HCT116 (cell line): ENCODE measurements at regions not wholly inside any gene's neighbourhood (a gene's known extent, or its start where the extent isn't known, plus 50 kb on each side); places are given as distances from the start of the nearest gene placed in this dataset.

Experiments
- ATAC-seq: fragments of 200-7000 bp; cut with Tn5 transposase; 2 replicates; pipeline ENCODE4 v1.9.1; 2020; ENCODE audit warnings: mild to moderate bottlenecking, moderate library complexity
- BruUV-seq: library from RNA; stranded (reverse); fragments of 400-500 nt; replicated peaks from 2 replicates; lab custom pipeline; 2021; lab: Mats Ljungman, UMichigan
- CTCF ChIA-PET: fragments of 300-600 bp; sonication (Branson Sonifier 250); formaldehyde crosslinking; loops from one replicate; lab custom pipeline; 2021; ENCODE audit warnings: antibody characterized with exemption; lab: Charles Lee
- POLR2A ChIA-PET: fragments of 300-600, 350-600 bp; sonication (Branson Sonifier 250); formaldehyde crosslinking; loops from one replicate; lab custom pipeline; 2021; ENCODE audit warnings: antibody characterized with exemption; lab: Charles Lee
- RAD21 ChIA-PET, 2 experiments: fragments of 300-600 bp; sonication (Branson Sonifier 250); formaldehyde crosslinking; loops; one replicate each; lab custom pipeline; 2023; ENCODE audit warnings: low total read pairs in 2 of 2; ENCODE audit not compliant: uncharacterized antibody in 2 of 2, unreplicated experiment in 2 of 2, low non-redundant PET in 1 of 2; lab: Charles Lee
- DNase-seq: peaks from one replicate; pipeline ENCODE4 v3.0.0-alpha.2; 2010; ENCODE audit warnings: low read depth, low spot score
- H2AFZ ChIP-seq: fragments of 200-600 bp; shearing (Covaris generic), sonication (generic); 2 replicates; pipeline ENCODE4 v1.6.1; 2017; ENCODE audit warnings: low read depth, mixed run types, mixed read lengths, antibody characterized with exemption, low read length; ENCODE audit not compliant: poor library complexity, severe bottlenecking
- H3K27ac ChIP-seq: 2 replicates; pipeline ENCODE4 v1.5.1; 2012; ENCODE audit warnings: low read depth, low read length
- H3K27me3 ChIP-seq: fragments of 200-600 bp; sonication (generic); 2 replicates; pipeline ENCODE4 v1.6.1; 2016; ENCODE audit warnings: mixed run types, low read length, mixed read lengths; ENCODE audit not compliant: insufficient read depth
- H3K36me3 ChIP-seq, 2 experiments: fragments of 200-500 bp in 1 of 2; fragments of 200-600 bp in 1 of 2; sonication (Bioruptor generic) in 1 of 2; sonication (generic) in 1 of 2; 2 replicates each; pipeline versions ENCODE4 v1.5.1 to v1.6.1; 2014 to 2016; ENCODE audit warnings: low read length in 2 of 2, inconsistent platforms in 1 of 2, mixed read lengths in 1 of 2, mixed run types in 1 of 2; ENCODE audit not compliant: insufficient read depth in 2 of 2, control insufficient read depth in 1 of 2
- H3K4me1 ChIP-seq, 2 experiments: fragments of 200-600 bp in 1 of 2; sonication (generic) in 1 of 2; 2 replicates each; pipeline versions ENCODE4 v1.5.1 to v1.6.1; 2012 to 2017; ENCODE audit warnings: low read length in 2 of 2, inconsistent platforms in 1 of 2, mild to moderate bottlenecking in 1 of 2, mixed read lengths in 1 of 2, mixed run types in 1 of 2, moderate library complexity in 1 of 2; ENCODE audit not compliant: insufficient read depth in 2 of 2, control insufficient read depth in 1 of 2
- H3K4me2 ChIP-seq: fragments of 200-600 bp; sonication (generic); 2 replicates; pipeline ENCODE4 v1.6.1; 2017; ENCODE audit warnings: mixed run types, low read length, mixed read lengths
- H3K4me3 ChIP-seq, 2 experiments: fragments of 200-600 bp in 1 of 2; sonication (generic) in 1 of 2; replicated peaks in 1 of 2; 2 replicates each; pipeline ENCODE4 v1.5.1; 2011 to 2016; ENCODE audit warnings: low read length in 2 of 2, control low read depth in 1 of 2, low read depth in 1 of 2, mild to moderate bottlenecking in 1 of 2, mixed read lengths in 1 of 2, mixed run types in 1 of 2
- H3K79me2 ChIP-seq: fragments of 200-600 bp; sonication (generic); 2 replicates; pipeline ENCODE4 v1.6.1; 2017; ENCODE audit warnings: mild to moderate bottlenecking, mixed run types, low read length, moderate library complexity, mixed read lengths; ENCODE audit not compliant: insufficient read depth
- H3K9ac ChIP-seq: fragments of 200-600 bp; sonication (generic); 2 replicates; pipeline ENCODE4 v1.6.1; 2016; ENCODE audit warnings: low read length, mixed read lengths
- H3K9me2 ChIP-seq: fragments of 200-600 bp; sonication (generic), shearing (Covaris generic); 2 replicates; pipeline ENCODE4 v1.6.1; 2017; ENCODE audit warnings: mixed run types, mild to moderate bottlenecking, moderate library complexity; ENCODE audit not compliant: insufficient read depth
- H3K9me3 ChIP-seq, 2 experiments: fragments of 200-500 bp in 1 of 2; fragments of 200-600 bp in 1 of 2; sonication (Bioruptor generic) in 1 of 2; sonication (generic) in 1 of 2; 2 replicates each; pipeline ENCODE4 v1.6.1; 2014 to 2017; ENCODE audit warnings: low read length in 2 of 2, mixed read lengths in 2 of 2, inconsistent platforms in 1 of 2, low read depth in 1 of 2, mild to moderate bottlenecking in 1 of 2, mixed run types in 1 of 2, moderate library complexity in 1 of 2; ENCODE audit not compliant: control insufficient read depth in 1 of 2, insufficient read depth in 1 of 2
- H4K20me1 ChIP-seq: fragments of 200-600 bp; sonication (generic), shearing (Covaris generic); 2 replicates; pipeline ENCODE4 v1.6.1; 2017; ENCODE audit warnings: mixed run types, mild to moderate bottlenecking, moderate library complexity; ENCODE audit not compliant: insufficient read depth
- CBX3 ChIP-seq: IDR thresholded peaks from 2 replicates; pipeline ENCODE4 v1.6.1; 2012; ENCODE audit warnings: low read depth
- EGR1 ChIP-seq: IDR thresholded peaks from 2 replicates; pipeline ENCODE4 v1.6.1; 2012; ENCODE audit warnings: low read depth
- EZH2 ChIP-seq: fragments of 200-600 bp; sonication (generic); IDR thresholded peaks from 2 replicates; pipeline ENCODE4 v1.6.1; 2017; ENCODE audit warnings: antibody characterized with exemption, mixed run types
- POLR2A ChIP-seq: IDR thresholded peaks from 2 replicates; pipeline ENCODE4 v1.7.0; 2011; ENCODE audit warnings: borderline replicate concordance; ENCODE audit not compliant: insufficient read depth, insufficient read length; ENCODE audit errors: extremely low read depth
- RAD21 ChIP-seq: IDR thresholded peaks from 2 replicates; pipeline ENCODE4 v1.6.1; 2012; ENCODE audit warnings: low read depth, mild to moderate bottlenecking
- REST ChIP-seq: IDR thresholded peaks from 2 replicates; pipeline ENCODE4 v1.6.1; 2012; ENCODE audit warnings: low read depth
- SRF ChIP-seq: IDR thresholded peaks from 2 replicates; pipeline ENCODE4 v1.6.1; 2012; ENCODE audit warnings: low read depth
- TCF7L2 ChIP-seq: IDR thresholded peaks from 2 replicates; pipeline ENCODE4 v1.7.0; 2011; ENCODE audit warnings: borderline replicate concordance, inconsistent platforms; ENCODE audit not compliant: insufficient read depth, insufficient read length; ENCODE audit errors: extremely low read depth
- ZFX ChIP-seq: fragments of 450-650 bp; IDR thresholded peaks from 2 replicates; pipeline ENCODE4 v1.6.1; 2017
- intact Hi-C: fragments of 100-400 bp; cut with micrococcal nuclease; formaldehyde crosslinking; loops from 2 replicates; pipeline ENCODE4 v1.10.0; 2022
- TF ChIP-seq, protein P1 (sequence below): IDR thresholded peaks from 2 replicates; pipeline ENCODE4 v1.6.1; 2012
- TF ChIP-seq, protein P2 (sequence below): IDR thresholded peaks from 2 replicates; pipeline ENCODE4 v1.6.1; 2011; ENCODE audit warnings: mild to moderate bottlenecking, low read length, moderate library complexity; ENCODE audit not compliant: insufficient replicate concordance; ENCODE audit errors: extremely low read depth
- TF ChIP-seq, protein P3 (sequence below): IDR thresholded peaks from 2 replicates; pipeline ENCODE4 v1.6.1; 2012
- TF ChIP-seq, protein P4 (sequence below), 3 experiments: fragments of 200-600 bp in 1 of 3; sonication (generic) in 1 of 3; IDR thresholded peaks in 2 of 3; conservative IDR thresholded peaks in 1 of 3; 2 replicates each; pipeline ENCODE4 v1.5.1; 2012 to 2017; ENCODE audit warnings: low read depth in 2 of 3, low read length in 2 of 3, antibody characterized with exemption in 1 of 3, borderline replicate concordance in 1 of 3, control low read depth in 1 of 3, mild to moderate bottlenecking in 1 of 3, mixed read lengths in 1 of 3, mixed run types in 1 of 3, moderate library complexity in 1 of 3; ENCODE audit not compliant: insufficient read depth in 1 of 3

DNA sequence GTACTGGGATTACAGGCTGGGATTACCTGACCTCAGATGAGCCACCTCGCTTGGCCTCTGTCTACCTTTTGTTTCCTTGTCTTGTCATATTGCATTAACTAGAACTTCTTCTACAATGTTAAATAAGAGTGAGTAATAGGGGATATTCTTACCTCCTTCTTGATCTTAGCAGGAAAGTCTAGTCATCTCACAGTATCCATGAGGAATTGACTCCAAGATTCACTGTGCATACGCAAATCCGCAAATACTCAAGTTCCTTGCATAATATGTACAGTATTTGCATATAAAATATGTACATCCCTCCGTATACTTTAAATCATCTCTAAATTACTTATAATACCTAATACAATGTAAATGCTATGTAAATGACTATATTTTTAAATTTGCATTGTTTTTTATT, 78.3 kb downstream of the POLR1D start:
- no peaks in the 10 kb centered on the region for H3K79me2 ChIP-seq
- CTCF ChIA-PET = no interaction called here

More for the DNA sequence above, 78.3 kb downstream of the POLR1D start:
- no peaks in the 10 kb centered on the region for H4K20me1 ChIP-seq
- H3K4me2 ChIP-seq = no peak overlapping the region
- no peaks in the 10 kb centered on the region for H3K9me2 ChIP-seq
- no peak for ATAC-seq
- H3K27ac ChIP-seq = no peak overlapping the region
- DNase-seq = no peak
- H3K27me3 ChIP-seq = no peaks in the 10 kb centered on the region
- no peaks in the 10 kb centered on the region for H3K36me3 ChIP-seq
- no peaks in the 10 kb centered on the region for H3K4me1 ChIP-seq
- no peak overlapping the region for H3K4me3 ChIP-seq
- TF ChIP-seq EZH2 (no peak), EGR1 (no peak), POLR2A (no peak), REST (no peak), SRF (no peak), CBX3 (no peak), RAD21 (no peak), ZFX (no peak), TCF7L2 (no peak)
- TF ChIP-seq, protein P1, sequence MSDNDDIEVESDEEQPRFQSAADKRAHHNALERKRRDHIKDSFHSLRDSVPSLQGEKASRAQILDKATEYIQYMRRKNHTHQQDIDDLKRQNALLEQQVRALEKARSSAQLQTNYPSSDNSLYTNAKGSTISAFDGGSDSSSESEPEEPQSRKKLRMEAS = no peak
- TF ChIP-seq, protein P2, sequence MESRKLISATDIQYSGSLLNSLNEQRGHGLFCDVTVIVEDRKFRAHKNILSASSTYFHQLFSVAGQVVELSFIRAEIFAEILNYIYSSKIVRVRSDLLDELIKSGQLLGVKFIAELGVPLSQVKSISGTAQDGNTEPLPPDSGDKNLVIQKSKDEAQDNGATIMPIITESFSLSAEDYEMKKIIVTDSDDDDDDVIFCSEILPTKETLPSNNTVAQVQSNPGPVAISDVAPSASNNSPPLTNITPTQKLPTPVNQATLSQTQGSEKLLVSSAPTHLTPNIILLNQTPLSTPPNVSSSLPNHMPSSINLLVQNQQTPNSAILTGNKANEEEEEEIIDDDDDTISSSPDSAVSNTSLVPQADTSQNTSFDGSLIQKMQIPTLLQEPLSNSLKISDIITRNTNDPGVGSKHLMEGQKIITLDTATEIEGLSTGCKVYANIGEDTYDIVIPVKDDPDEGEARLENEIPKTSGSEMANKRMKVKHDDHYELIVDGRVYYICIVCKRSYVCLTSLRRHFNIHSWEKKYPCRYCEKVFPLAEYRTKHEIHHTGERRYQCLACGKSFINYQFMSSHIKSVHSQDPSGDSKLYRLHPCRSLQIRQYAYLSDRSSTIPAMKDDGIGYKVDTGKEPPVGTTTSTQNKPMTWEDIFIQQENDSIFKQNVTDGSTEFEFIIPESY = no peak
- TF ChIP-seq, protein P3, sequence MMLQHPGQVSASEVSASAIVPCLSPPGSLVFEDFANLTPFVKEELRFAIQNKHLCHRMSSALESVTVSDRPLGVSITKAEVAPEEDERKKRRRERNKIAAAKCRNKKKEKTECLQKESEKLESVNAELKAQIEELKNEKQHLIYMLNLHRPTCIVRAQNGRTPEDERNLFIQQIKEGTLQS = no peak
- TF ChIP-seq, protein P4, sequence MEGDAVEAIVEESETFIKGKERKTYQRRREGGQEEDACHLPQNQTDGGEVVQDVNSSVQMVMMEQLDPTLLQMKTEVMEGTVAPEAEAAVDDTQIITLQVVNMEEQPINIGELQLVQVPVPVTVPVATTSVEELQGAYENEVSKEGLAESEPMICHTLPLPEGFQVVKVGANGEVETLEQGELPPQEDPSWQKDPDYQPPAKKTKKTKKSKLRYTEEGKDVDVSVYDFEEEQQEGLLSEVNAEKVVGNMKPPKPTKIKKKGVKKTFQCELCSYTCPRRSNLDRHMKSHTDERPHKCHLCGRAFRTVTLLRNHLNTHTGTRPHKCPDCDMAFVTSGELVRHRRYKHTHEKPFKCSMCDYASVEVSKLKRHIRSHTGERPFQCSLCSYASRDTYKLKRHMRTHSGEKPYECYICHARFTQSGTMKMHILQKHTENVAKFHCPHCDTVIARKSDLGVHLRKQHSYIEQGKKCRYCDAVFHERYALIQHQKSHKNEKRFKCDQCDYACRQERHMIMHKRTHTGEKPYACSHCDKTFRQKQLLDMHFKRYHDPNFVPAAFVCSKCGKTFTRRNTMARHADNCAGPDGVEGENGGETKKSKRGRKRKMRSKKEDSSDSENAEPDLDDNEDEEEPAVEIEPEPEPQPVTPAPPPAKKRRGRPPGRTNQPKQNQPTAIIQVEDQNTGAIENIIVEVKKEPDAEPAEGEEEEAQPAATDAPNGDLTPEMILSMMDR (IDR thresholded peaks at IDR 0.05 in 2 of 3, conservative IDR thresholded peaks at IDR 0.05 in 1 of 3; ENCODE audit: borderline replicate concordance in 1 of 3, insufficient read depth in 1 of 3, low read depth in 2 of 3, low read length in 2 of 3) = no peak
- no peak overlapping the region for H2AFZ ChIP-seq
- no TSS peak for BruUV-seq
- H3K9me3 ChIP-seq = no peaks in the 10 kb centered on the region
- ChIA-PET RAD21 (no interaction called here), POLR2A (no interaction called here)
- H3K9ac ChIP-seq = no peak overlapping the region
- intact Hi-C loops = no loop called here
